ENCODE measurements at regions not wholly inside any gene's neighbourhood (a gene's known extent, or its start where the extent isn't known, plus 50 kb on each side); places are given as distances from the start of the nearest gene placed in this dataset.
"Not testable (repeated sequence)": the region's sequence is repeated elsewhere in the genome, so short reads cannot be mapped to it uniquely, and the experiment has no call there.

DNA sequence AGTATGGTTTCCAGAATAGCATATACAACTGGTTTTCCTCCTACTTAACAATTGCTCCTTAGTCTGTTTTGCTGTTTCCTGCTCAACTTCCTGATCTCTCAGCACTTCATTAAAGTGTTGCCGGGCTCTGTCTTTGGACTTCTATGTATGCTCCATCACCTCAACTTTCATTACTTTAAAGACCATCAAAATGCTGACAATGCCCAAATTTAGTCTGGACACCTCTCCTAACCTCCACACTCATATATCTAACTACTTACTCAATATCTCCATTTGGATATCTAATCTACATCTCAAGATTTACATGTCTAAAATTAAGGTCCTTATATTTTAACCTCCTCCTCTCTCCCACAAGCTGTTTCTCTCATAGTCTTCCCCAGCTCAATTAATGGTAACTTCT, 54.4 kb upstream of the LGR5 start:
- DNase-seq (ENCODE audit: low read depth, low spot score), result no peak
- H3K4me3 ChIP-seq (ENCODE audit: low read length), result no peak overlapping the region

DNA sequence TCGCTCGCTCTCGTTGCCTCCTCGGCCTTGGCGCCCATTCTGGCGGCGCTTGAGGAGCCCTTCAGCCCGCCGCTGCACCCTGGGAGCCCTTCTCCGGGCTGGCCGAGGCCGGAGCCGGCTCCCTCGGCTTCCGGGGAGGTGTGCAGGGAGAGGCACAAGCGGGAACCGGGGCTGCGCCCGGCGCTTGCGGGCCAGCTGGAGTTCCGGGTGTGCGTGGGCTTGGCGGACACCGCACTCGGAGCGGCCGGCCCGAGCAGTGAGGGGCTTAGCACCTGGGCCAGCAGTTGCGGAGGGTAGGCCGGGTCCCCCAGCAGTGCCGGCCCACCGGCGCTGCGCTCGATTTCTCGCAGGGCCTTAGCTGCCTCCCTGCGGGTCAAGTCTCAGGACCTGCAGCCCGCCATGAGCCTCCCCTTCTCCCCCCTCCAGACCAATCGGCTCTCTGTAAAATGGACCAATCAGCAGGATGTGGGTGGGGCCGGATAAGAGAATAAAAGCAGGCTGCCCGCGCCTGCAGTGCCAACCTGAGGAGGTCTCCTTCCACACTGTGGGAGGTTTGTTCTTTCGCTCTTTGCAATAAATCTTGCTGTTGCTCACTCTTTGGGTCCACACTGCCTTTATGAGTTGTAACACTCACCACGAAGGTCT, 62.8 kb upstream of the LGR5 start:
- not testable (repeated sequence) for H3K4me3 ChIP-seq (ENCODE audit: low read length); DNase-seq (ENCODE audit: low read depth, low spot score)

DNA sequence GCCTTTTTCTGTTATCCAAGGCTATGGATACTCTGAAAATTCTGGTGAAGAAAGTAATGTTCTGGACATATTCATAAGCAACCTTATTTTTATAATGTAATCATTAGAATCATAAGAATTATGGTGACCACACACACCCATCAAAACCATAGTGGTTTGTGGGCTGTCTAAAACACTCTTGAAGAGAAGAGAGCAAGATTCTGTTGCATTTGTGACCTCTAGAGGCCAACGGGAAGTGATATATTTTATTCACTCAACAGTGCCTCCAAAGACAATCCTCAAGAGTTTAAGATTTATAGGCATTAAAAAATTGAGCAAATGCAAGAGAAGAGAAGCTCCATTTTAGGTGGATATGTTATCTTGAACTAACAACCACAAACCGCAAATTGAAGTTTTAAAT, 68.5 kb upstream of the LGR5 start:
- no peak overlapping the region for H3K4me3 ChIP-seq (ENCODE audit: low read length)
- peak; percentile 16 for DNase-seq (ENCODE audit: low read depth, low spot score)

DNA sequence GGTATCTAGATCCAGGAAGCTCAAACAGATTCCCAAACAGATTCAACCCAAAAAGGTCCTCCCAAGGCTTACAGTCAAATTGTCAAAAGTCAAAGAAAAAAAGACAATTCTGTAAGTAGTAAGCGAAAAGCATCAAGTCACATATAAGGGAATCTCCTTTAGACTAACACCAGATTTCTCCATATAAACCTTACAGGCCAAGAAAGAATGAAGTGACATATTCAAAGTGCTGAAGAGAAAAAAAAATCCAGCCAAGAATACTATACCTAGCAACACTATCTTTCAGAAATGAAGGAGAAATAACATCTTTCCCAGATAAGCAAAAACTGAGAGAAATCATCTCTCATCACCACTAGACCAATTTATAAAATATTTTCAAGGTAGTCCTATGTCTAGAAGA, 79.6 kb upstream of the LGR5 start:
- no peak overlapping the region for H3K4me3 ChIP-seq (ENCODE audit: low read length)
- no peak for DNase-seq (ENCODE audit: low read depth, low spot score)

DNA sequence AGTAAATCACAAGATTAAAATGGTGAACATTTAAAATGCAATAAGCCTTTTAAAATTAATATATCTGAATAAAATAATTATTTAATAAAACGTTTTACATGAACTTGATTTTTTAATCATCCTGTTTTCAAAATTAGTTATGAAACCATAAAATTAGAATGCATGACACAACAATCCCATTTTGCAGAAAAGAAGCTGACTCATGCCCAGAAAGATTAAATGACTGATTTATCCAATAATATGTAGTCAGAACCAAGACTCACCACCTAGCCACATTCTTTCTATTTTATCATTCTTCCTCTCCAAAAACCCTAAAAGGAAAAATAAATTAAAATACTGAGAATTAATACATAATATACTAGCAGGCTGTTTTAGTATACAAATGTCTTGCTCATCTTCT, 83.0 kb upstream of the LGR5 start:
- DNase-seq (ENCODE audit: low read depth, low spot score), result no peak
- no peak overlapping the region for H3K4me3 ChIP-seq (ENCODE audit: low read length)

DNA sequence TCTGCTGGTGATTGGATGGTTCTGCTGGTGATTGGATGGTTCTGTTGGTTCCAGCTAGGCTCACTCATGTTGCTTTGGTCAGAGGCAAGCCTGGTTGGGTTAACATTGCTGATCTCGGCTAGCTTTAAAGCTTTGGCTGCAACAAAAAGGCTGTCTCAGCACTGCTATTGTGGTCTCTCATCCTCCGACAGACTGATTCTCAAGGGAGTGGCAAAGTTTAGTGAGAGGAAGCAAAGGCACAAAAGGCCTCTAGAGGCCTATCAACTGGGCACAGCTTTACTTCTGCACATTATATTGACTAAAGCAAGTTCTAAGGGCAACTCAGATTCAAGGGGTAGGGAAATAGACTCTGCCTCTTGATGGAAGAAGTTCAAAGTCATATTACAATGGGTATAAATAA, 84.7 kb upstream of the LGR5 start:
- no peak for DNase-seq (ENCODE audit: low read depth, low spot score)
- no peak overlapping the region for H3K4me3 ChIP-seq (ENCODE audit: low read length)

DNA sequence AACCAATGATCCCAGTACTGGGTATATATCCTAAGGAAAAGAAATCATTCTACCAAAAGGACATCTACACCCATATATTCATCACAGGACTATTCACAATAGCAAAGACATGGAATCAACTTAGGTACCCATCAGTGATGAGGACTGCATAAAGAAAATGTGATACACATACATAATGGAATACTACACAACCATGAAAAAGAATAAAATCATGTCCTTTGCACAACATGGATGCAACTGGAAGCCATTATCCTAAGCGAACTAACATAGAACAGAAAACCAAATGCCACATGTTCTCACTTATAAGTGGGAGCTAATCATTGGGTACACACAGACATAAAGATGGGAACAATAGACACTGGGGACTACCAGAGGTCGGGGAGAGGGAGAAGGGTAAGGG, 86.0 kb upstream of the LGR5 start:
- DNase-seq (ENCODE audit: low read depth, low spot score), result no peak
- H3K4me3 ChIP-seq (ENCODE audit: low read length), result no peak overlapping the region

DNA sequence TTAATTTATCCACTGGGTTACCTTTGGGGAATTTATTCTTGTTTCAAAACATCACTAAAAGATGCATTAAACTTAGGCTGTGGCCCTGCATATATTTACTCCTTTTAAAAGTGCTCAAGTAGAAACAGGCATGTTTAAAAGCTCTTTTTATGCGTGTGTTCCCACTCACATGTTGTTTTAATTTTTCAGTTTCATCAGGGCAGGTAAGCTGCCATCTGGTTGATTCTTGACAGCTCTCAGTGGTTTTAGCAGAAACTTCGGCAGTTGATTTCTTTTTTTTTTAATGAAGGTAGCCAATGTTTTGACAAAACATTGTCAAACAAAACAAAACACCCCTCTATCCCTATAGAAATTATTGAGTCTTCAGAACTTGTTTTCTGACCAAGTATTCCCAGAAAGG, 89.6 kb upstream of the LGR5 start:
- no peak overlapping the region for H3K4me3 ChIP-seq (ENCODE audit: low read length)
- no peak for DNase-seq (ENCODE audit: low read depth, low spot score)

DNA sequence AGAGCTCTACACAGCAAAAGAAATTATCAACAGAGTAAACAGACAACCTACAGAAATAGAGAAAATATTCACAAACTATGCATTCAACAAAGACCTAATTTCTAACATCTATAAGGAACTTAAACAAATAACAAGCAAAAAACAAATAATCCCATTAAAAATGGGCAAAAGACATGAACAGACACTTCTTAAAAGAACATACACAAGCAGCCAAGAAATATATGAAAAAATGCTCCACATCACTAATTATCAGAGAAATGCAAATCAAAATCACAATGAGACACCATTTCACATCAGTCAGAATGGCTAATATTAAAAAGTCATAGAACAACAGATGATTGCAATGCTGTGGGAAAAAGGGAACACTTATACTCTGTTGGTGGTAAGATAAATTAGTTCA, 100.7 kb upstream of the LGR5 start:
- H3K4me3 ChIP-seq (ENCODE audit: low read length), result no peak overlapping the region
- DNase-seq (ENCODE audit: low read depth, low spot score), result no peak

DNA sequence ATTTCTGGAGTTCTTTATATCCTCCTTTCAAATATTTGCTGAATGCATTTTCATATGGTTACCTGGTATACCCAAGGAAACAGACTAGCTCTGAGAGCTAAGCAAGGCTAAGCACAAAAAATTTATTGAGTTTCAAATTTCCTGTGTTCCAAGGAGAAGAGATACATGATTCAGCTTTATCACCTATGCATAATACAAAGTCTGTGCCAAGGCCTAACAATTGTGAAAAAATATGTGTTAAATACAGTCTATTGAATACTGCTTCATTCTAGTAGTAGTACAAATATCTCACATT, 103.7 kb upstream of the LGR5 start:
- DNase-seq (ENCODE audit: low read depth, low spot score), result no peak
- no peak overlapping the region for H3K4me3 ChIP-seq (ENCODE audit: low read length)

DNA sequence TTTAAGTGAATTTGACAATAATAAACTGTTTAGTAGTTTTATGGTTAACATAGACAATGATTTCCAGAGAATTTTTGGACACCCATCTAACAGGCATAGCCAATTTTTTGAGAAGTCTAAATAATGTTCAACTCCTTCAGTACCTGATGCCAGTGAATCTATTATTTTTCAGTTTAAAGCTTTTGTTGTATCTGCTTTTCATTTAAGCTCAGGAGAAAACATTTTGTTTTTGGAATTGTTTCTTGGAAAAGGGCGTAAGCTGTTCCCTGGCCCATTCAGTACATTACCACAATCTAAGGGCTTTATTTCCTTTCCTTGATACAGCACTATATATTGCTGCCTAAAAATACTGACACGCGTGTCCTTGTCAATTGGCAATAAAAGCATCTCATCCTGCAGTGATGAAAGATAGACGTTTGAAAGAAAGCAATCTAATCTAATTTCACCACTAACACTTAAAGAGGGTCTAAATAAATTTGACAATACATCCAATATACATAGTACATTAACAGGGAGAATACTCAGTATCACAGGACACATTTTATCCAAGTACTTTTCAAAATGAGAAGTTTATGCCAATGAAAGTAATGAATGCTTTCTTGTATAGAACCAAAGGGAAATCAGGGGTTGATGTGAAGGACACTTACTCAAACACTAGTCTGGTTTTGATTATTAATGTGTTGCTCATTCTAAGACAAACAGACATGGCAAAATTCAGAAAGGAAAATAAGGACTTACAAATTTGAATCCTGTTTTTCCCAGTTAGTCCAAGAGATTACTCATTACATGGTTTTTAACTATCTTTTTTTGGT, 104.2 kb upstream of the LGR5 start:
- no peak overlapping the region for H3K4me3 ChIP-seq (ENCODE audit: low read length)
- DNase-seq (ENCODE audit: low read depth, low spot score), result no peak

DNA sequence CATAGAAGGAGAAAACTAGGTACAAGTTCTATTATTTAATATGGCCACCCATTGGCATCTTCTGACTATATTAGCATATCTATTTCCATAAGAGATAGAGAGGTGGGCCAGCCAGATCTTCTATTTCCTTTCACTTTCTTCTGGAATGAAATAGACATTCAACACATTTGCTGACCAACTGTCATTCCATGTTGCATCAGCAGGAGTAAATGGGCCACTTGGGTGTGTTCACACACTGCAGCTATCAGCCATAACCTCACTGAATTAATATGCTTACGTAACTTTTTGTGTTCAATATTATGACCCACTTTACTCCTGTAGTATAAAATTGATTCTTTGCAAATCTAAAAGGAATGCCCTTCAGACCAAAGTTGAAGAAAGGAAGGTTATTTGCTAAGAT, 106.2 kb upstream of the LGR5 start:
- no peak overlapping the region for H3K4me3 ChIP-seq (ENCODE audit: low read length)
- no peak for DNase-seq (ENCODE audit: low read depth, low spot score)

DNA sequence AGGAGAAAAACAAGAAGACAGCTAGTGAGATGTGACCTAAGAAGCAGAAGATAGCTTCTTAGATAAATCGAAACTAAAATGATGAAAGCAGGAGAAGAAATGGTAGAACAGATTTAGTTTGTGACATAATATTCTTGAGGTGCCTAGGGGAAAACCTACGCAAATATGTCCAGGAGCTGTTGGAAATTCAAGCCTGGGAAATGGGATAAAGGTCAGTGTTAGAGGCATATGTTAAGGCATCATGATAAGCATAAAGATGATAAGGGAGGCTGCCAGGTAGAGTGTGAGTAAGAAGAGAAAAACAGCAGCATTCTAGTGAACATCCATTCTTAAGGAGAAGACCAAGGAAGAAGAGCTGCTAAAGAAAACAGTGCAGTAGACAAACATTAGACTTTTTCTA, 109.6 kb upstream of the LGR5 start:
- no peak for DNase-seq (ENCODE audit: low read depth, low spot score)
- H3K4me3 ChIP-seq (ENCODE audit: low read length), result no peak overlapping the region

DNA sequence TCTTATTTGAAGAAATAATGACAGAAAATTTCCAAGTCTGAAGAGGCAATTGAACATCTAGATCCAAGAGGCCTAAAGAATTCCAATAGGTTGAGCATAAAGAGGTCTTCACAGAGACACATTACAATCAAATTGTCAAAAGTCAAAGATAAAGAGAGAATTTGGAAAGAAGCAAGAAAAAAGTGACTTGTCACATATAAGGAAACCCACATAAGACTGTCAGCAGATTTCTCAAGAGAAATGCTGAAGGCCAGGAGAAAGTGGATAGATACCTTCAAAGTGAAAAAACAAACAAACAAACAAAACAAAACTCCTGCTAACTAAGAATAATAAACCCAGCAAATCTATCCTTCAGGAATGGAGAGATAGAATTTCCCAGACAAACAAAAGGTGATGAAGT, 118.1 kb upstream of the LGR5 start:
- no peak overlapping the region for H3K4me3 ChIP-seq (ENCODE audit: low read length)
- no peak for DNase-seq (ENCODE audit: low read depth, low spot score)

DNA sequence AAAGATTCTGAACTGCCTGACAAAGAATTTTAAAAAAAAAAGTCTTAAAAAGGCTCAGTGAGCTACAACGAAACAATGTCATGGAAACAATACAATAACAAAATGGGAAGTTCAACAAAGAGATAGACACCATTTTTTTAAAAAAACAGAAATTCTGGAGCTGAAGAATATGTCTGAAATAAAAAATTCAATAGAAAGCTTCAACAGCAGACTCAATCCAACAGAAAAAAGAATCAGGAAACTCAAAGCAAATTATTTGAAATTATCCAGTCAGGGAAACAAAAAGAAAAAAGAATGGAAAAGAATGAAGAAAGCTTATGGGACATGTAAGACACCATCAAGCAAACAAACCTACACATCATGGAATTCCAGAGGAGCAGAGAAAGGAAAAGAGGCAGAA, 118.5 kb upstream of the LGR5 start:
- no peak overlapping the region for H3K4me3 ChIP-seq (ENCODE audit: low read length)
- DNase-seq (ENCODE audit: low read depth, low spot score), result no peak

DNA sequence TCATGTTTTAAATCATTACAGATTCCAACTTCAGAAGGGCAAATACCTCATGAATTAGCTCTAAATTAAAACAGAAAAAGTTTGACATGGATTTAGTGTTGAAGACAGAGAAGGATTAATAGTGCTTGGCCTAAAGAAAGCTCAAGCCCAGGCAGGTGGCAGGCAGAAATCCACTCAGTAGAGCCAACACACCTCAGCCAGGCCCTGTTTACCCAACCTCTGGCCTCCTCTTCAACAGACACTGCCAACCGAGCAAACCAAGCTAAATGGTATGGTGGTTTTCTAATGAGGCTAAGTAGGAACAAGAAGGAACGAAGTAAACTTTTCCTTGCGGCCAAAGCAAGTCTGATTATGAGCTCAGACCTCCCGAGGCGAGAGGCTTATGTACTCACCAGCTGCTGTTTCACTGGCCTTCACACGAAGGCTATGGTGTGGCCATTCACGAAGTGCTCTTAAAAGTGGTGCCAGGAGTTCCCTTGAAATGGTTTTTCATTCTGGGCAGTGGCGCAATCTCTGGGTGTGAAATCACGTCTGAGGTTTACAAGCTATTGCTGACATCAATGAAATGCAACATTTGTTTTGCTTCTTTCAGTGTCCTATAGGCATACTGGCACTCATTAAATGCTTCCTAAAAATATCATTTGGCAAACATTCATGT, 124.1 kb upstream of the LGR5 start:
- no peak for DNase-seq (ENCODE audit: low read depth, low spot score)
- no peak overlapping the region for H3K4me3 ChIP-seq (ENCODE audit: low read length)

DNA sequence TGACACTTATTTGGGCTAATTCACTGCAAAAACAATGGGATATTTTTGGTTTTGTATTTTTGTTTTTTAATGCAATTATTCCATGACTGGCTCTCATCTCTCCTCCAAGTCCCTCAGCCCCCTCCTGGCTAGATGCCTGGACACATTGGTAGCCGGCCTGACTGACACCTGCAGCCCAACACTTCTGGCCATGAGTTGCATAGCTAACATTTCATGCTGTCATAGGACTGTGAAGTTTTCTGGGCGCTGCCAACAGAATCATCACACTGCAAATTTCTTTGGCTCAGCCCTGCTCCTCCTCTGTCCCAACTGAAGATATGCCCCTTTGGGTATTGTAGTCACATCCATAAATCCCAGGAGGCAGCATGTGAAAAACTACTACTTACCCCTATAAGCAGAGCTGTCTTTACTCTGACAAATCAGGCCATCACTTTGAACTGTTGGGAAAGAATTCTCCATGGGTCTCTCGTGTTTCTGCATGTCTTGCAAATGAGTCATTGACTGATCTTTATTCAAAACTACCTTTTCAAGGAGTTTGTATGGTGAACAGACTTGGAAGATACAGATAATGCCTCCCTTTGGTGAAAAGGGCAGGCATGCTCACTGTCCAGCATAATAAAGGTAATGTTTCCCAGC, 126.7 kb upstream of the LGR5 start:
- no peak overlapping the region for H3K4me3 ChIP-seq (ENCODE audit: low read length)
- no peak for DNase-seq (ENCODE audit: low read depth, low spot score)

DNA sequence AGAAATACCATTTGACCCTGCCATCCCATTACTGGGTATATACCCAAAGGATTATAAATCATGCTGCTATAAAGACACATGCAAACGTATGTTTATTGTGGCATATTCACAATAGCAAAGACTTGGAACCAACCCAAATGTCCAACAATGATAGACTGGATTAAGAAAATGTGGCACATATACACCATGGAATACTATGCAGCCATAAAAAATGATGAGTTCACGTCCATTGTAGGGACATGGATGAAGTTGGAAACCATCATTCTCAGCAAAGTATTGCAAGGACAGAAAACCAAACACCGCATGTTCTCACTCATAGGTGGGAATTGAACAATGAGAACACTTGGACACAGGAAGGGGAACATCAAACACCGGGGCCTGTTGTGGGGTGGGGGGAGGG, 128.0 kb upstream of the LGR5 start:
- not testable (repeated sequence) for DNase-seq (ENCODE audit: low read depth, low spot score); H3K4me3 ChIP-seq (ENCODE audit: low read length)

DNA sequence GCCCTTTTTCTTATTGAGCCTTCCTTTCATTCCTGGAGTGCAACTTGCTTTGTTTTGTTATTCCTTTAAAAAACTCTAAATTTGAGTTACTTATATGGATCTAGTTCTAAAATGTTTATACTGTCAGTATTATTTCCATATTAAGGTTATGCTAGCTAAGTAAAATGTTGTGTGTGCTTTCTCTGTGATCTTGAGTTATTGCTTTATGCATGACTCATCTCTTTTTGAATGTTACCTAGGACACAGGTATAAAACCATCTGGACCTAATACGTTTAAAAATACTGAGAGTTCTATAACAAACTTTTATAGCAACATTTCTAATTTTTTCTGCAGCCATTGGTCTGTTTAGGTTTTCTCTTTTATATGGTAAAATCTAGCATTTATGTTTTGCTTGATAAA, 132.8 kb upstream of the LGR5 start:
- DNase-seq (ENCODE audit: low read depth, low spot score), result no peak
- no peak overlapping the region for H3K4me3 ChIP-seq (ENCODE audit: low read length)

DNA sequence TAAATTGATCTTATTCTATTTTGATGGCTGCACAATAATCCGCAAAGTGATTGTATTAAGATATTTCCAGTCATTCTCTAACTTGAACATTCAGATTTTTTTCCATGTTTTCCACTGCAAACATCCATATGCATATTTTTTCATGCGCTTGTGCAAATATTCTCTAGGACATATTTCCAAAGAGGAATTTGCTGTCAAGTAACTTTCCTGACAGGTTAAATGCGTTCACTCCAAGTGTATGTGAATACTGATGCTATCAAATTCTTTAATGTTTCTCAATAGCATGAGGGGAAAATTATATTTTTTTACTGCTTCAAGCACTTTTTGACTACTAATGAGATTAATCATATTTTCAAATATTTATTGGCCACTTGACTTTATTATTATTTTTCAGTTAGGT, 135.3 kb upstream of the LGR5 start:
- no peak overlapping the region for H3K4me3 ChIP-seq (ENCODE audit: low read length)
- no peak for DNase-seq (ENCODE audit: low read depth, low spot score)

Measured in Jurkat, Clone E6-1 (cell line).